CD4-positive, alpha-beta memory T cell (primary cell): ENCODE measurements at regions not wholly inside any gene's neighbourhood (a gene's known extent, or its start where the extent isn't known, plus 50 kb on each side); places are given as distances from the start of the nearest gene placed in this dataset.

Source experiments
- CTCF ChIA-PET: fragments of 350-600 bp; sonication (Branson Sonifier 250); formaldehyde crosslinking; loops from one replicate; lab custom pipeline; 2021; ENCODE audit warnings: inconsistent platforms; ENCODE audit not compliant: partially characterized antibody; lab: Charles Lee
- POLR2A ChIA-PET: fragments of 350-600 bp; sonication (Branson Sonifier 250); formaldehyde crosslinking; loops from one replicate; lab custom pipeline; 2021; ENCODE audit not compliant: partially characterized antibody; lab: Charles Lee
- DNase-seq, 5 donors: peaks; one replicate each; pipeline versions ENCODE4 v3.0.0 to v3.0.0-alpha.2; 2020 to 2022; ENCODE audit warnings: mixed read lengths in 1 of 5
- H3K27ac ChIP-seq: one replicate; pipeline ENCODE4 v1.7.0; 2013; ENCODE audit warnings: low read depth, low read length
- H3K27me3 ChIP-seq: 2 replicates; pipeline ENCODE4 v1.7.0; 2013; ENCODE audit warnings: mild to moderate bottlenecking, low read length, moderate library complexity; ENCODE audit not compliant: insufficient read depth
- H3K36me3 ChIP-seq: 2 replicates; pipeline ENCODE4 v1.7.0; 2013; ENCODE audit warnings: mild to moderate bottlenecking, low read length, moderate library complexity; ENCODE audit not compliant: insufficient read depth
- H3K4me1 ChIP-seq: 2 replicates; pipeline ENCODE4 v1.7.0; 2013; ENCODE audit warnings: mild to moderate bottlenecking, low read length, moderate library complexity; ENCODE audit not compliant: insufficient read depth
- H3K4me3 ChIP-seq, 2 donors: one replicate each; pipeline ENCODE4 v1.7.0; 2013; ENCODE audit warnings: low read length in 2 of 2, mild to moderate bottlenecking in 1 of 2
- H3K9me3 ChIP-seq, 2 donors: one replicate each; pipeline ENCODE4 v1.7.0; 2013; ENCODE audit warnings: low read length in 2 of 2, control low read depth in 1 of 2; ENCODE audit not compliant: control insufficient read depth in 1 of 2
- H3K27ac Mint-ChIP-seq, 7 donors: one replicate each; pipeline ENCODE4 v1.8.0; 2020 to 2021; ENCODE audit warnings: mixed read lengths in 7 of 7, mild to moderate bottlenecking in 6 of 7, inconsistent platforms in 3 of 7, moderate library complexity in 3 of 7
- H3K27me3 Mint-ChIP-seq, 2 donors: one replicate each; pipeline ENCODE4 v1.8.0; 2020 to 2021; ENCODE audit warnings: mixed read lengths in 2 of 2
- H3K36me3 Mint-ChIP-seq, 2 donors: one replicate each; pipeline ENCODE4 v1.8.0; 2020 to 2021; ENCODE audit warnings: mixed read lengths in 2 of 2, inconsistent platforms in 1 of 2, mild to moderate bottlenecking in 1 of 2
- H3K4me1 Mint-ChIP-seq, 4 donors: one replicate each; pipeline ENCODE4 v1.8.0; 2020 to 2021; ENCODE audit warnings: mixed read lengths in 4 of 4, mild to moderate bottlenecking in 1 of 4
- H3K4me3 Mint-ChIP-seq, 8 donors: one replicate each; pipeline ENCODE4 v1.8.0; 2020 to 2021; ENCODE audit warnings: mixed read lengths in 8 of 8, mild to moderate bottlenecking in 7 of 8, moderate library complexity in 6 of 8, inconsistent platforms in 3 of 8
- H3K9me3 Mint-ChIP-seq, 8 donors: one replicate each; pipeline ENCODE4 v1.8.0; 2020 to 2021; ENCODE audit warnings: mixed read lengths in 8 of 8, mild to moderate bottlenecking in 5 of 8, inconsistent platforms in 3 of 8, moderate library complexity in 1 of 8
- intact Hi-C: fragments of 100-400 bp; cut with micrococcal nuclease; formaldehyde crosslinking; loops from one replicate; pipeline ENCODE4 v1.15.1; 2023

DNA sequence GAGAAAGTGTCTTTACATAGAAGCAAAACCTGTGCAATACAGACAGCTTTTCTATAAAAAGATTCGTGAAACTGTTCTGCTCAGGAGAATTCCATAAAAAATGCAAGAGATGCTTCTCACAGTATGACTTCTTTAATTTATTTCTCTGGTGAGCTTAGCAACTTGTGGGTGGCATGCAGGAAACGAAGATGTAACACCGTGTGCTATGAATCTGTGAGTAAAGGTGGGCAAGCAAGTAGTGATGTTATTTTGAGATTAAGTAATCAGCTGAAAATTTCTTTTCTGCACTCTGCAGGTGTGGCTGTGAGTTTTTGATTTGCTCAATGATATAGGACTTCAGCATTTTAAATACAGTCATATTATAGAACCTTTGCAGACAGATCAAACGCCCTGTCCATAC is 656.8 kb upstream of the NCAM2 start:
- H3K9me3 ChIP-seq, result no peaks in the 10 kb centered on the region
- Mint-ChIP-seq H3K27me3 (no peaks in the 10 kb centered on the region), H3K4me1 (no peaks in the 10 kb centered on the region), H3K9me3 (peaks cover 0 to 13% (median 7%) of the 10 kb centered on the region in 8 donors), H3K4me3 (no peak overlapping the region), H3K27ac (no peak overlapping the region), H3K36me3 (no peaks in the 10 kb centered on the region)
- intact Hi-C loops, result no loop called here
- H3K4me1 ChIP-seq, result no peaks in the 10 kb centered on the region
- H3K36me3 ChIP-seq, result no peaks in the 10 kb centered on the region
- H3K27ac ChIP-seq, result no peak overlapping the region
- no peaks in the 10 kb centered on the region for H3K27me3 ChIP-seq
- no peak overlapping the region for H3K4me3 ChIP-seq
- POLR2A ChIA-PET, result no interaction called here
- CTCF ChIA-PET, result no interaction called here
- DNase-seq, result no peak

DNA sequence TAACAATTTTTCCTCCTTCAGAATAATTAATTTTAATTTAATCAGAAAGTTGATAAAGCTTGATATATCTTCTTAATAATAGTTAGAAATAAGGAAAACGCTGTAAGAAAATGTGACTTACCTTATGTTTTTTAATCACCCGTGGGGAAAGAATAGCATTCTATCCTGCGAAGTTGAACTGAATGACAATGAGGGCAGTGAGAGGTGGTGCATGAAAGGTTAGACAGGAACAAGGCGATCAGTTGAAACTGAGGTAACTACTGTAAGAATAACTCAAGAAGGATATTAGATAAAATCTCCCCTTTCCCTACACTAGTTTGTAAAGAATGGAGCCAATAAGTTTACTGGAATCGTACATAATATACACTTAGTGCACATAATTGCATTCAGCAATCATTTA is 655.0 kb upstream of the NCAM2 start:
- no peaks in the 10 kb centered on the region for H3K36me3 ChIP-seq
- ChIA-PET POLR2A (no interaction called here), CTCF (no interaction called here)
- DNase-seq, result no peak
- Mint-ChIP-seq H3K27me3 (no peaks in the 10 kb centered on the region), H3K4me1 (no peaks in the 10 kb centered on the region), H3K4me3 (no peak overlapping the region), H3K36me3 (no peaks in the 10 kb centered on the region), H3K27ac (no peak overlapping the region), H3K9me3 (peaks cover 2 to 14% (median 8%) of the 10 kb centered on the region in 8 donors)
- no peaks in the 10 kb centered on the region for H3K27me3 ChIP-seq
- no peaks in the 10 kb centered on the region for H3K9me3 ChIP-seq
- intact Hi-C loops, result no loop called here
- no peak overlapping the region for H3K27ac ChIP-seq
- no peak overlapping the region for H3K4me3 ChIP-seq
- no peaks in the 10 kb centered on the region for H3K4me1 ChIP-seq

DNA sequence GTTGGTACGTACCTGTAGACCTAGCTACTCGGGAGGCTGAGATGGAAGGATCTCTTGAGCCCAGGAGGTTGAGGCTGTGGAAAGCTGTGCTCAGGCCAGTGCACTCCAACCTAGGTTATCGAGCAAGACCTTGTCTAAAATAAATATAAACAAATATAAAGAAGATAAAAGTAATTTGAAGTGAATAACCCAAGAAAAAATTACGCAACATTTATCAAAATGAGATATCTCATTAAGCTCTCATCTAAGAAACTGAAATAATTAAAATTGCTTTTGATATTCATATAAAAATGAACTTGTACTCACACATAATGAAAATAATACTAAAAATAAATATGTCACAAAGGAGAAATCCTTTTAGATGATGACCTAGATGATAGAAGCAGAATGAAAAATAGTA is 647.1 kb upstream of the NCAM2 start:
- H3K27me3 ChIP-seq, result no peaks in the 10 kb centered on the region
- H3K27me3 Mint-ChIP-seq, result no peaks in the 10 kb centered on the region
- H3K36me3 ChIP-seq, result no peaks in the 10 kb centered on the region
- intact Hi-C loops, result no loop called here
- H3K27ac ChIP-seq, result no peak overlapping the region
- ChIA-PET CTCF (no interaction called here), POLR2A (no interaction called here)
- no peaks in the 10 kb centered on the region for H3K9me3 ChIP-seq
- no peak for DNase-seq
- no peak overlapping the region for H3K27ac Mint-ChIP-seq
- no peak overlapping the region for H3K4me3 ChIP-seq
- H3K36me3 Mint-ChIP-seq, result no peaks in the 10 kb centered on the region
- no peaks in the 10 kb centered on the region for H3K4me1 ChIP-seq
- H3K4me1 Mint-ChIP-seq, result no peaks in the 10 kb centered on the region
- H3K4me3 Mint-ChIP-seq, result no peak overlapping the region
- peaks cover 5 to 23% (median 12%) of the 10 kb centered on the region in 8 donors for H3K9me3 Mint-ChIP-seq

DNA sequence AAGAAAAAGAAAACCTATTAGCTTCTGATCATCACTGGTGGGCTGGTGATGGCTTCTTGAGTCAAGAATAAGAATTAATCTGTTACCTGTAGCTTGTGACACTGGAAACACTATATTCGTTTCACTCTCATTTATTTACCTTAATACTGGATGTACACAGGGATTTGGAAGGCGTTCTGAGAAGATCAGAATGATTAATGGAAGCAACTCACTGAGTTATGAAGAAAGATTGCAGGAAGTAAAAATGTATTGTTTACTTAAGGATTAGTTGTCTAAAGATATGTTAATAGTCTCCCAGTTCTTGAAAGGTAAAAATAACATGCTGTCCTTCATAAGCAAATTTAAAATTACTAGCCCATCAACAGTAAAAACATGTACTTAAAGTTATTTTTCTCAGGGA is 644.9 kb upstream of the NCAM2 start:
- Histone ChIP-seq H3K27ac (no peak overlapping the region), H3K4me3 (no peak overlapping the region), H3K27me3 (no peaks in the 10 kb centered on the region), H3K4me1 (no peaks in the 10 kb centered on the region), H3K36me3 (no peaks in the 10 kb centered on the region), H3K9me3 (no peaks in the 10 kb centered on the region)
- Mint-ChIP-seq H3K27me3 (no peaks in the 10 kb centered on the region), H3K4me1 (no peaks in the 10 kb centered on the region), H3K36me3 (no peaks in the 10 kb centered on the region), H3K27ac (no peak overlapping the region), H3K4me3 (no peak overlapping the region), H3K9me3 (peaks cover 2 to 25% (median 10%) of the 10 kb centered on the region in 8 donors)
- ChIA-PET POLR2A (no interaction called here), CTCF (no interaction called here)
- intact Hi-C loops, result no loop called here
- no peak for DNase-seq

DNA sequence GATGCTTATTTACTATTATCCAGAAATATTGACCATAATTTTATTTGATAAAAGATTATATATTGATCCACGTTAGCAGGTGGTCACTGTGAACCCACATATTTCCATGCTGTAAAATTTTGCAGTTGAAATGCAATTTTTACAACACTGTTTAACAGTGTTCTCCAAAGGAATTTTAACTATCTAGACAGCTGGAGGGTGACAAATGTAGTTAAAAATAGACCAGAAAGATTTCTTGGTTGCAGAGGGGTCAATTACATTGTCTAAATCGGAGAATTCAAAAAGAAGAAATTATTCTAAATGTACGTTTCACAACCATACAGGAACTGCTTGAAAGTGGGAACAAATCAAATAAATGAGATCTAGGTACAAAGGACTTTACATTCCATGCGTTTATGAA is 625.2 kb upstream of the NCAM2 start:
- Histone ChIP-seq H3K9me3 (no peaks in the 10 kb centered on the region), H3K36me3 (no peaks in the 10 kb centered on the region), H3K4me3 (no peak overlapping the region), H3K27ac (no peak overlapping the region), H3K4me1 (no peaks in the 10 kb centered on the region), H3K27me3 (no peaks in the 10 kb centered on the region)
- CTCF ChIA-PET, result no interaction called here
- Mint-ChIP-seq H3K27ac (no peak overlapping the region), H3K4me3 (no peak overlapping the region), H3K27me3 (no peaks in the 10 kb centered on the region), H3K9me3 (peaks cover 0 to 12% (median 3%) of the 10 kb centered on the region in 8 donors), H3K36me3 (no peaks in the 10 kb centered on the region), H3K4me1 (no peaks in the 10 kb centered on the region)
- DNase-seq, result no peak
- POLR2A ChIA-PET, result no interaction called here
- intact Hi-C loops, result no loop called here

DNA sequence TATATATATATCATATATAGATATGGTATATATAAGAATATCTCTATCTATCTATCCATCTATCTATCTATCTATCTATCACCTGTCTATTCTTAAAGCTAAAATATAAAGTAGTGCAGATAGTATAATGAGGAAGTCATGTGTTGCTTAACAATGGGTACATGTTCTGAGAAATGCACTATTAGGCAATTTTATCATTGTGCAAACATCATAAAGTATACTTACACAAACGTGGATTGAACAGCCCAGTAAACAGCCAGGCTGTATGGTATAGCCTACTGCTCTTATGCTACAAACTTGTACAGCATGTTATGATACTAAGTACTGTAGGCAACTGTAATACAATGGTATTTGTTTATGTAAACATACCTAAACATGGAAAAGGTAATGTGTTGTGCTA is 621.0 kb upstream of the NCAM2 start:
- Histone ChIP-seq H3K27ac (no peak overlapping the region), H3K9me3 (no peaks in the 10 kb centered on the region), H3K36me3 (no peaks in the 10 kb centered on the region), H3K4me3 (no peak overlapping the region), H3K4me1 (no peaks in the 10 kb centered on the region), H3K27me3 (no peaks in the 10 kb centered on the region)
- Mint-ChIP-seq H3K9me3 (peaks cover 0 to 10% (median 3%) of the 10 kb centered on the region in 8 donors), H3K4me1 (no peaks in the 10 kb centered on the region), H3K4me3 (no peak overlapping the region), H3K36me3 (no peaks in the 10 kb centered on the region), H3K27ac (no peak overlapping the region), H3K27me3 (no peaks in the 10 kb centered on the region)
- DNase-seq, result no peak
- intact Hi-C loops, result no loop called here
- ChIA-PET POLR2A (no interaction called here), CTCF (no interaction called here)

DNA sequence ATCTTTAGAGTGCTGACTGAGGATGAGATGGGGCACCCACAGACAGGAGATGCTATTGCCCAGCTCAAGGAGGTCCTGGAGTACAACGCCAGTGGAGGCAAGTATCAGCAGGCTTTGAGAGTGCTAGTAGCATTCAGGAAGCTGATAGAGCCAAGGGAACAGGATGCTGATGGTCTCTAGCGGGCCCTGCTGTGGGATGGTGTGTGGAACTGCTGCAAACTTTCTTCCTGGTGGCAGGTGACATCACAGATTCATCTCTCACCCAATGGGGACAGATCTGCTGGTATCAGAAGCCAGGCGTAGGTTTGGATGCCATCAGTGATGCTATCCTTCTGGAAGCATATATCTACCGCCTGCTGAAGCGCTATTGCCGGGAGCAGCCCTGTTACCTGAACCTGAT is 609.8 kb upstream of the NCAM2 start:
- intact Hi-C loops, result no loop called here
- Mint-ChIP-seq H3K9me3 (peaks cover 4 to 30% (median 17%) of the 10 kb centered on the region in 8 donors), H3K4me3 (no peak overlapping the region), H3K27me3 (no peaks in the 10 kb centered on the region), H3K36me3 (no peaks in the 10 kb centered on the region), H3K4me1 (no peaks in the 10 kb centered on the region), H3K27ac (no peak overlapping the region)
- Histone ChIP-seq H3K9me3 (peaks cover 0 to 3% of the 10 kb centered on the region in 2 donors), H3K4me3 (no peak overlapping the region), H3K27ac (no peak overlapping the region), H3K27me3 (no peaks in the 10 kb centered on the region), H3K36me3 (no peaks in the 10 kb centered on the region), H3K4me1 (no peaks in the 10 kb centered on the region)
- ChIA-PET POLR2A (no interaction called here), CTCF (no interaction called here)
- no peak for DNase-seq

DNA sequence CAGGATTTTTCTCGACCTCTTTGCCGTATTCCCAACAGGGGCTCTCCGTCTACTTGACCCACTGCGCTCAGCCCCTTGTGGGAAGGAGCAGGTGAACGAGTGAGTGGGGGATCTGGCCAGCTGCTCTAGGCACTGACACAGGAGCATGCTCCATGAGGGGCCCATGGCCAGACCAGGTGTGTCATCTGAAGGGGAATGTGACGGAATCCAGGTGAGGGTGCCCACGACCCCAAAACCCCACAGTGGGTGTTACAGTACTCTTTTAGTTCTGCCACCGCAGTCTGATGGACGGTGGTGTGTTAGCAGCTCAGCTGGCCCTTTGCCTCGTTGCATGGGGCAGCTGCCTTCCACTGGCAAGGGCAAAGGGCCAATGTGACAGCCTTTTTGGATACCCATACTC is 601.4 kb upstream of the NCAM2 start:
- no peak overlapping the region for H3K27ac Mint-ChIP-seq
- no peak overlapping the region for H3K27ac ChIP-seq
- POLR2A ChIA-PET, result no interaction called here

More for the DNA sequence above, 601.4 kb upstream of the NCAM2 start:
- H3K4me1 ChIP-seq, result no peaks in the 10 kb centered on the region
- Mint-ChIP-seq H3K4me1 (no peaks in the 10 kb centered on the region), H3K36me3 (no peaks in the 10 kb centered on the region), H3K27me3 (no peaks in the 10 kb centered on the region), H3K9me3 (peaks cover 3 to 17% (median 8%) of the 10 kb centered on the region in 8 donors), H3K4me3 (peak overlapping the region in 1 of 8 donors; percentile 11)
- no peaks in the 10 kb centered on the region for H3K27me3 ChIP-seq
- intact Hi-C loops, result no loop called here
- DNase-seq, result no peak
- CTCF ChIA-PET, result no interaction called here
- H3K9me3 ChIP-seq, result no peaks in the 10 kb centered on the region
- no peak overlapping the region for H3K4me3 ChIP-seq
- no peaks in the 10 kb centered on the region for H3K36me3 ChIP-seq
